Karpas-422 (cell line): ENCODE measurements at regions not wholly inside any gene's neighbourhood (a gene's known extent, or its start where the extent isn't known, plus 50 kb on each side); places are given as distances from the start of the nearest gene placed in this dataset.

Experiments used
- DNase-seq: peaks from one replicate; pipeline ENCODE4 v3.0.0-alpha.2; 2015
- H2AFZ ChIP-seq: fragments of 200-600 bp; sonication (generic); 2 replicates; pipeline ENCODE4 v1.6.1; 2014; ENCODE audit warnings: antibody characterized with exemption, low read length, mixed read lengths
- H3K27ac ChIP-seq: fragments of 200-600 bp; sonication (generic); 2 replicates; pipeline ENCODE4 v1.5.1; 2014; ENCODE audit warnings: mild to moderate bottlenecking, low read length, moderate library complexity
- H3K27me3 ChIP-seq: fragments of 200-600 bp; sonication (generic); 2 replicates; pipeline ENCODE4 v1.6.1; 2014; ENCODE audit warnings: low read length, mixed read lengths
- H3K36me3 ChIP-seq: fragments of 200-600 bp; sonication (generic); 2 replicates; pipeline ENCODE4 v1.6.1; 2014; ENCODE audit warnings: low read length, mixed read lengths; ENCODE audit not compliant: insufficient read depth
- H3K4me1 ChIP-seq: fragments of 200-600 bp; sonication (generic); 2 replicates; pipeline ENCODE4 v1.6.1; 2014; ENCODE audit warnings: mild to moderate bottlenecking, low read length, mixed read lengths
- H3K4me2 ChIP-seq: fragments of 200-600 bp; sonication (generic); 2 replicates; pipeline ENCODE4 v1.6.1; 2014; ENCODE audit warnings: low read length, low read depth, mild to moderate bottlenecking; ENCODE audit not compliant: poor library complexity, severe bottlenecking
- H3K4me3 ChIP-seq: fragments of 200-600 bp; sonication (generic); 2 replicates; pipeline ENCODE4 v1.5.1; 2014; ENCODE audit warnings: mild to moderate bottlenecking, antibody characterized with exemption, low read length, mixed read lengths
- H3K79me2 ChIP-seq: fragments of 200-600 bp; sonication (generic); 2 replicates; pipeline ENCODE4 v1.6.1; 2014; ENCODE audit warnings: mild to moderate bottlenecking, low read length, mixed read lengths
- H3K9ac ChIP-seq: fragments of 200-600 bp; sonication (generic); 2 replicates; pipeline ENCODE4 v1.6.0; 2014; ENCODE audit warnings: low read length
- H3K9me2 ChIP-seq: fragments of 200-600 bp; sonication (generic), shearing (Covaris generic); replicated peaks from 2 replicates; pipeline ENCODE4 v1.6.0; 2014; ENCODE audit warnings: mild to moderate bottlenecking, low read length, moderate library complexity; ENCODE audit not compliant: insufficient read depth
- H3K9me3 ChIP-seq: fragments of 300-700, 200-600 bp; sonication (generic); 2 replicates; pipeline ENCODE4 v1.6.1; 2014; ENCODE audit warnings: low read length, mixed read lengths
- H4K20me1 ChIP-seq: fragments of 200-600 bp; sonication (generic); 2 replicates; pipeline ENCODE4 v1.6.1; 2014; ENCODE audit warnings: mild to moderate bottlenecking, antibody characterized with exemption, low read length, low read depth; ENCODE audit not compliant: insufficient read depth

DNA sequence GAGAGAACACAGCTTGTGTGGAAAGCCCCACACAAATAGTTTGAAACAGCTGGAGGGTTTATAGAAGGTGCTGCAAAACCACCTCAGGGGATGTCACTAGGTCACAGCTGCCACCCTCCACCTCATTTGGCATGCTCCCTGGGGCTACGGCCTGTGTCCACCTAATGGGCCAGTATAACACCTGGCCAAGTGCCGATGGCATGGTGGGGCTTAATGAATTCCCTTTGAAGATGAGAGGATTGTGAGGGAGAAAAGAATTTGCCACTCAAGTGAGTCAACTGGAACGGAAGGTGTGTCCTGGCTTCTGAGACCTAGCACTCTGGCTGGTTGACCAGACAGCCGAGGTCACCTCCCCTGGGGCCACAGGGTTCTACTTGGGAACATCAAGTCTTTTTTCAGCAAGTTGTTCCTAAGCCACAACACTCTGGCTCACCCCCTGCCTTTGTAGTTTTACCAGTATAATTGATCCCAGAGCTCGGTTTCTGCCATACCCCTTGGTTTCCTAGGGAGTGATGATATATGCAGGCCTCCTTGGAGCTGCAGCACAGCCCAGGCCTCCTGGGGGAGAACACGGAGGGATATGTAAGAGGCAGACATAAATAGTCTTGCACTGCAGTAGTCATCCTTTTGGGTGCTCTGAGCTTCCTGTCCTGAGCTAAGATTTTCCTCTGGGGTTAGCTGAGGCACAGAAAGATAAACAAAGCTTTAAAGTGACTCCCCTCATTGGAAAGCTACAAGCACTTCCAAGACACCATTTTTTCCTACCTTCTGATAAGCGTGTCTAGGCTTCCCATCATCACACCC lies 178.2 kb upstream of the LPP start:
- peak overlapping the region; percentile 97 for H3K27ac ChIP-seq
- no peaks in the 10 kb centered on the region for H3K9me2 ChIP-seq
- H3K9ac ChIP-seq: peak overlapping the region; percentile 69
- H3K27me3 ChIP-seq: no peaks in the 10 kb centered on the region
- H3K4me2 ChIP-seq: peak overlapping the region; percentile 78
- DNase-seq: peak; percentile 86
- no peaks in the 10 kb centered on the region for H3K79me2 ChIP-seq
- peaks cover 100% of the 10 kb centered on the region for H3K4me1 ChIP-seq
- no peaks in the 10 kb centered on the region; the same call in 1 of the 2 replicates for H3K9me3 ChIP-seq
- H4K20me1 ChIP-seq: no peaks in the 10 kb centered on the region
- H3K4me3 ChIP-seq: peak overlapping the region; percentile 49
- H3K36me3 ChIP-seq: no peaks in the 10 kb centered on the region
- no peak overlapping the region for H2AFZ ChIP-seq

- peak overlapping the region; percentile 69 for H3K9ac ChIP-seq
- peak overlapping the region; percentile 49 for H3K4me3 ChIP-seq
- H3K9me3 ChIP-seq: no peaks in the 10 kb centered on the region; the same call in 1 of the 2 replicates
- H3K4me2 ChIP-seq: peak overlapping the region; percentile 78
- no peaks in the 10 kb centered on the region for H3K36me3 ChIP-seq
- H3K79me2 ChIP-seq: no peaks in the 10 kb centered on the region
- H4K20me1 ChIP-seq: no peaks in the 10 kb centered on the region
- no peak overlapping the region for H2AFZ ChIP-seq
- H3K4me1 ChIP-seq: peaks cover 100% of the 10 kb centered on the region
- peak overlapping the region; percentile 97 for H3K27ac ChIP-seq
- H3K9me2 ChIP-seq: no peaks in the 10 kb centered on the region
- DNase-seq: peak; percentile 91
- no peaks in the 10 kb centered on the region for H3K27me3 ChIP-seq
These were observed 177.5 kb upstream of the LPP start for GRCh38 chr3:187976365-187976900.

GRCh38 chr3:187977659-187978058 lies 176.3 kb upstream of the LPP start:
- no peaks in the 10 kb centered on the region for H3K36me3 ChIP-seq
- H3K27ac ChIP-seq: peak overlapping the region; percentile 97
- H3K79me2 ChIP-seq: no peaks in the 10 kb centered on the region
- H3K9ac ChIP-seq: peak overlapping the region; percentile 73
- DNase-seq: peak; percentile 69
- H3K4me1 ChIP-seq: peaks cover 100% of the 10 kb centered on the region
- H4K20me1 ChIP-seq: no peaks in the 10 kb centered on the region
- no peaks in the 10 kb centered on the region for H3K27me3 ChIP-seq
- peak overlapping the region; percentile 4; the same call in 1 of the 2 replicates for H3K4me3 ChIP-seq
- peak overlapping the region; percentile 78 for H3K4me2 ChIP-seq
- H3K9me3 ChIP-seq: no peaks in the 10 kb centered on the region; the same call in 1 of the 2 replicates
- no peak overlapping the region for H2AFZ ChIP-seq
- H3K9me2 ChIP-seq: no peaks in the 10 kb centered on the region

GRCh38 chr3:187978433-187979011 lies 175.4 kb upstream of the LPP start:
- no peaks in the 10 kb centered on the region for H3K36me3 ChIP-seq
- H3K9ac ChIP-seq: peak overlapping the region; percentile 73
- H3K4me1 ChIP-seq: peaks cover 100% of the 10 kb centered on the region
- no peaks in the 10 kb centered on the region for H4K20me1 ChIP-seq
- no peaks in the 10 kb centered on the region; the same call in 1 of the 2 replicates for H3K9me3 ChIP-seq
- peak; percentile 96 for DNase-seq
- no peaks in the 10 kb centered on the region for H3K9me2 ChIP-seq
- H2AFZ ChIP-seq: no peak overlapping the region
- H3K4me2 ChIP-seq: peak overlapping the region; percentile 69
- H3K27me3 ChIP-seq: no peaks in the 10 kb centered on the region
- no peaks in the 10 kb centered on the region for H3K79me2 ChIP-seq
- peak overlapping the region; percentile 97 for H3K27ac ChIP-seq
- H3K4me3 ChIP-seq: peak overlapping the region; percentile 47

DNA sequence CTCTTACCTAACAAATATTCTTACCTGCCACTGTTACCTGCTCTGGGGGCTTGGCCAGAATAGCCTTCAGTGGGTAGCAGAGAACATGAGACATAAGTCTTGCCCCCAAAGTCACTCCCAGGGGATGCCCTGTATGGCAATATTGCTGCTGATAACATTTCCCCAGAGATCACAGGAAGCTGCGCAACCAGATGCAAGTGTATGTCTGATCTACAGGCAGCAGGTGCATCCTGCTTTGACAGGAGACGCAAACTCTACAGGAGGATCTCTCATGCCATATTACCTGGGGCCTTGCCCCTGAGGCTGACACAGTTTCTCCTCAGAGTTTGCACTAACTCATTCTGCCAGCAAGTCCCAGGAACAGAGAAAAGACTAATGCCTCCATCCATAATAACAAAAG lies 174.4 kb upstream of the LPP start:
- Histone ChIP-seq H3K4me3 (peak overlapping the region; percentile 47), H3K27ac (peak overlapping the region; percentile 97), H3K9me3 (no peaks in the 10 kb centered on the region; the same call in 1 of the 2 replicates), H3K4me2 (peak overlapping the region; percentile 69), H3K79me2 (no peaks in the 10 kb centered on the region), H4K20me1 (no peaks in the 10 kb centered on the region), H3K9me2 (no peaks in the 10 kb centered on the region), H3K27me3 (no peaks in the 10 kb centered on the region), H3K4me1 (peaks cover 100% of the 10 kb centered on the region), H3K9ac (peak overlapping the region; percentile 73), H2AFZ (no peak overlapping the region), H3K36me3 (no peaks in the 10 kb centered on the region)
- peak; percentile 97 for DNase-seq

- Histone ChIP-seq H3K4me2 (peak overlapping the region; percentile 69), H3K79me2 (no peaks in the 10 kb centered on the region), H3K9ac (peak overlapping the region; percentile 64), H2AFZ (peak overlapping the region; percentile 29; the same call in 1 of the 2 replicates), H3K9me3 (no peaks in the 10 kb centered on the region; the same call in 1 of the 2 replicates), H3K4me3 (peak overlapping the region; percentile 19), H4K20me1 (no peaks in the 10 kb centered on the region), H3K4me1 (peaks cover 95% of the 10 kb centered on the region), H3K9me2 (no peaks in the 10 kb centered on the region), H3K36me3 (no peaks in the 10 kb centered on the region), H3K27me3 (no peaks in the 10 kb centered on the region), H3K27ac (peak overlapping the region; percentile 97)
- DNase-seq: no peak
These were observed 173.1 kb upstream of the LPP start for GRCh38 chr3:187980861-187981260.

GRCh38 chr3:187982142-187982541 lies 171.8 kb upstream of the LPP start:
- peak overlapping the region; percentile 9; the same call in 1 of the 2 replicates for H3K4me3 ChIP-seq
- H2AFZ ChIP-seq: peak overlapping the region; percentile 3
- DNase-seq: peak; percentile 75
- peaks cover 95% of the 10 kb centered on the region for H3K4me1 ChIP-seq
- H3K4me2 ChIP-seq: peak overlapping the region; percentile 69
- no peaks in the 10 kb centered on the region for H3K36me3 ChIP-seq
- no peaks in the 10 kb centered on the region for H3K9me2 ChIP-seq
- H3K27ac ChIP-seq: peak overlapping the region; percentile 97
- H3K79me2 ChIP-seq: no peaks in the 10 kb centered on the region
- no peaks in the 10 kb centered on the region; the same call in 1 of the 2 replicates for H3K9me3 ChIP-seq
- no peaks in the 10 kb centered on the region for H4K20me1 ChIP-seq
- H3K9ac ChIP-seq: peak overlapping the region; percentile 64
- H3K27me3 ChIP-seq: no peaks in the 10 kb centered on the region
